ENCODE measurements at regions not wholly inside any gene's neighbourhood (a gene's known extent, or its start where the extent isn't known, plus 50 kb on each side); places are given as distances from the start of the nearest gene placed in this dataset.

DNA sequence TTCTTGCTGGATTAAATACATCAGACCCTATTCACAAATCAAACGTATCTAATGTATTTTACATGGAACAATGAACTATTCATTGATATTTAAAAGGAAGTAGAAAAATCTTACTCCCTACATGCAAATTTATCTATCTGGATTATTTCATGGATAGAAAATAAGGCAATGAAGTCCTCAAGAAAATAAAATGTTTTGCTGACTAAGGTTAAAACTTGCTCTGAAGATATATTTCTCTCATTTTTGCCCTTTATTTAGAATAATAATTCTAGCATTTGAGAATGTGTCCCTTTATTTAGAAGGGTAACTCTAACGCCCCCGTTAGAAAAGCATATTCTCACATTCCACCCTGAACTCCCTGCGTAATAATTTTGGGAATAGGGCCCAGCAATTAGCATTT is 627.0 kb upstream of the ZP4 start:
- H3K36me3 ChIP-seq (replicated peaks in 1 of 2; ENCODE audit: control extremely low read depth in 1 of 2, control insufficient read depth in 1 of 2, extremely low read depth in 1 of 2, insufficient read depth in 2 of 2, low read length in 1 of 2): no peaks in the 10 kb centered on the region
- H3K9ac ChIP-seq (ENCODE audit: low read length): no peak overlapping the region
- intact Hi-C loops (cut with micrococcal nuclease): no loop called here
- H3K27me3 ChIP-seq (replicated peaks in 1 of 4; ENCODE audit: control extremely low read depth in 1 of 4, control insufficient read depth in 3 of 4, insufficient read depth in 4 of 4, low read length in 3 of 4): no peaks in the 10 kb centered on the region
- no peaks in the 10 kb centered on the region for H4K20me1 ChIP-seq (ENCODE audit: control insufficient read depth, insufficient read depth, low read length, poor library complexity, severe bottlenecking)
- ATAC-seq (ENCODE audit: low read depth) (no peak), DNase-seq (no peak)
- H3K4me3 ChIP-seq (ENCODE audit: control extremely low read depth in 1 of 5, extremely low read depth in 1 of 5, insufficient read depth in 1 of 5, low read depth in 2 of 5, low read length in 4 of 5): no peak overlapping the region
- no peak overlapping the region for H2AFZ ChIP-seq (ENCODE audit: insufficient read depth, low read depth, low read length, poor library complexity, severe bottlenecking)
- no peak overlapping the region for H3K27ac Mint-ChIP-seq
- CTCF ChIA-PET: no interaction called here
- TF ChIP-seq, protein P1, sequence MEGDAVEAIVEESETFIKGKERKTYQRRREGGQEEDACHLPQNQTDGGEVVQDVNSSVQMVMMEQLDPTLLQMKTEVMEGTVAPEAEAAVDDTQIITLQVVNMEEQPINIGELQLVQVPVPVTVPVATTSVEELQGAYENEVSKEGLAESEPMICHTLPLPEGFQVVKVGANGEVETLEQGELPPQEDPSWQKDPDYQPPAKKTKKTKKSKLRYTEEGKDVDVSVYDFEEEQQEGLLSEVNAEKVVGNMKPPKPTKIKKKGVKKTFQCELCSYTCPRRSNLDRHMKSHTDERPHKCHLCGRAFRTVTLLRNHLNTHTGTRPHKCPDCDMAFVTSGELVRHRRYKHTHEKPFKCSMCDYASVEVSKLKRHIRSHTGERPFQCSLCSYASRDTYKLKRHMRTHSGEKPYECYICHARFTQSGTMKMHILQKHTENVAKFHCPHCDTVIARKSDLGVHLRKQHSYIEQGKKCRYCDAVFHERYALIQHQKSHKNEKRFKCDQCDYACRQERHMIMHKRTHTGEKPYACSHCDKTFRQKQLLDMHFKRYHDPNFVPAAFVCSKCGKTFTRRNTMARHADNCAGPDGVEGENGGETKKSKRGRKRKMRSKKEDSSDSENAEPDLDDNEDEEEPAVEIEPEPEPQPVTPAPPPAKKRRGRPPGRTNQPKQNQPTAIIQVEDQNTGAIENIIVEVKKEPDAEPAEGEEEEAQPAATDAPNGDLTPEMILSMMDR (IDR thresholded peaks at IDR 0.05): no peak
- TF ChIP-seq EZH2 (IDR thresholded peaks at IDR 0.05; ENCODE audit: borderline replicate concordance, insufficient read depth, low read depth, low read length, poor library complexity, severe bottlenecking): no peak
- H3K4me3 Mint-ChIP-seq: no peak overlapping the region
- no CpG with 5 or more reads among the region's 4 CpGs for WGBS (ENCODE audit: insufficient coverage)
- H3K9me3 Mint-ChIP-seq (ENCODE audit: insufficient read depth): no peaks in the 10 kb centered on the region
- H3K9me3 ChIP-seq (ENCODE audit: control extremely low read depth in 1 of 3, control insufficient read depth in 2 of 3, insufficient read depth in 1 of 3, low read length in 2 of 3): peaks cover 0 to 4% (median 3%) of the 10 kb centered on the region in 3 donors
- H3K4me1 Mint-ChIP-seq: no peaks in the 10 kb centered on the region
- H3K4me1 ChIP-seq (ENCODE audit: control insufficient read depth in 2 of 2, insufficient read depth in 2 of 2, low read length in 2 of 2): no peaks in the 10 kb centered on the region
- H3K27me3 Mint-ChIP-seq: no peaks in the 10 kb centered on the region
- no peak overlapping the region for H3K4me2 ChIP-seq (replicated peaks; ENCODE audit: low read depth, low read length, poor library complexity, severe bottlenecking)
- H3K79me2 ChIP-seq (ENCODE audit: control insufficient read depth, insufficient read depth, low read length): no peaks in the 10 kb centered on the region
- H3K27ac ChIP-seq (ENCODE audit: low read length in 2 of 2): no peak overlapping the region
- POLR2A ChIA-PET: no interaction called here

GRCh38 chr1:238501290-238501689 is 610.6 kb upstream of the ZP4 start:
- Mint-ChIP-seq H3K27ac (no peak overlapping the region), H3K9me3 (ENCODE audit: insufficient read depth) (peaks cover 6% of the 10 kb centered on the region), H3K4me3 (no peak overlapping the region), H3K27me3 (no peaks in the 10 kb centered on the region), H3K4me1 (no peaks in the 10 kb centered on the region)
- Histone ChIP-seq H3K27me3 (replicated peaks in 1 of 4; ENCODE audit: control extremely low read depth in 1 of 4, control insufficient read depth in 3 of 4, insufficient read depth in 4 of 4, low read length in 3 of 4) (no peaks in the 10 kb centered on the region), H3K4me2 (replicated peaks; ENCODE audit: low read depth, low read length, poor library complexity, severe bottlenecking) (no peak overlapping the region), H3K27ac (ENCODE audit: low read length in 2 of 2) (no peak overlapping the region), H4K20me1 (ENCODE audit: control insufficient read depth, insufficient read depth, low read length, poor library complexity, severe bottlenecking) (no peaks in the 10 kb centered on the region), H3K9me3 (ENCODE audit: control extremely low read depth in 1 of 3, control insufficient read depth in 2 of 3, insufficient read depth in 1 of 3, low read length in 2 of 3) (no peaks in the 10 kb centered on the region), H3K9ac (ENCODE audit: low read length) (no peak overlapping the region), H3K36me3 (replicated peaks in 1 of 2; ENCODE audit: control extremely low read depth in 1 of 2, control insufficient read depth in 1 of 2, extremely low read depth in 1 of 2, insufficient read depth in 2 of 2, low read length in 1 of 2) (no peaks in the 10 kb centered on the region), H3K79me2 (ENCODE audit: control insufficient read depth, insufficient read depth, low read length) (no peaks in the 10 kb centered on the region), H2AFZ (ENCODE audit: insufficient read depth, low read depth, low read length, poor library complexity, severe bottlenecking) (no peak overlapping the region), H3K4me1 (ENCODE audit: control insufficient read depth in 2 of 2, insufficient read depth in 2 of 2, low read length in 2 of 2) (no peaks in the 10 kb centered on the region), H3K4me3 (ENCODE audit: control extremely low read depth in 1 of 5, extremely low read depth in 1 of 5, insufficient read depth in 1 of 5, low read depth in 2 of 5, low read length in 4 of 5) (no peak overlapping the region)
- ChIA-PET CTCF (no interaction called here), POLR2A (no interaction called here)
- intact Hi-C loops (cut with micrococcal nuclease): no loop called here
- TF ChIP-seq EZH2 (IDR thresholded peaks at IDR 0.05; ENCODE audit: borderline replicate concordance, insufficient read depth, low read depth, low read length, poor library complexity, severe bottlenecking): no peak
- TF ChIP-seq, protein P1 (IDR thresholded peaks at IDR 0.05): no peak
- no peak for DNase-seq
- no peak for ATAC-seq (ENCODE audit: low read depth)
- WGBS (ENCODE audit: insufficient coverage): no CpG with 5 or more reads among the region's 3 CpGs

All from B cell (primary cell).